Fibroblast of skin of abdomen (primary cell): ENCODE measurements at regions not wholly inside any gene's neighbourhood (a gene's known extent, or its start where the extent isn't known, plus 50 kb on each side); places are given as distances from the start of the nearest gene placed in this dataset.
"Not testable (repeated sequence)": the region's sequence is repeated elsewhere in the genome, so short reads cannot be mapped to it uniquely, and the experiment has no call there.

ENCODE experiments used
- DNase-seq: peaks from one replicate; pipeline ENCODE4 v3.0.0-alpha.2; 2013

DNA sequence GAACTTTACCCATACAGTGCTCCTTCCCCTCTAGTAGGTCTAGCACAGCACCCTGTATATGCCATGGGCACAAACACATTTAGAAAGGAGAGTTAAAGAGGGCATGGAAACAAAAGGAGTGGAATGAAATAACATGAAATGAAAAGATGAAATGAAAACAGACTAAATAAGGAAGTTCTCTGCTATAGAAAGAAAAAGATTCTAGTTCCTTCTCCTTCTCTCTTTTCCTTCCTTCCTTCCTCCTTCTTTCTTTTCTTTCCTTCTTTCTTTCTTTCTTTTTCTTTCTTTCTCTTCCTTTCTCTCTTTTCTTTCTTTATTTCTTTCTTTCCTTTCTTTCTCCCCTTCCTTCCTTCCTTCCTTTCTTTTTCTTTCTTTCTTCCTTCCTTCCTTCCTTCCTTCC, 2197.4 kb downstream of the PCDH7 start:
- no peak for DNase-seq

DNA sequence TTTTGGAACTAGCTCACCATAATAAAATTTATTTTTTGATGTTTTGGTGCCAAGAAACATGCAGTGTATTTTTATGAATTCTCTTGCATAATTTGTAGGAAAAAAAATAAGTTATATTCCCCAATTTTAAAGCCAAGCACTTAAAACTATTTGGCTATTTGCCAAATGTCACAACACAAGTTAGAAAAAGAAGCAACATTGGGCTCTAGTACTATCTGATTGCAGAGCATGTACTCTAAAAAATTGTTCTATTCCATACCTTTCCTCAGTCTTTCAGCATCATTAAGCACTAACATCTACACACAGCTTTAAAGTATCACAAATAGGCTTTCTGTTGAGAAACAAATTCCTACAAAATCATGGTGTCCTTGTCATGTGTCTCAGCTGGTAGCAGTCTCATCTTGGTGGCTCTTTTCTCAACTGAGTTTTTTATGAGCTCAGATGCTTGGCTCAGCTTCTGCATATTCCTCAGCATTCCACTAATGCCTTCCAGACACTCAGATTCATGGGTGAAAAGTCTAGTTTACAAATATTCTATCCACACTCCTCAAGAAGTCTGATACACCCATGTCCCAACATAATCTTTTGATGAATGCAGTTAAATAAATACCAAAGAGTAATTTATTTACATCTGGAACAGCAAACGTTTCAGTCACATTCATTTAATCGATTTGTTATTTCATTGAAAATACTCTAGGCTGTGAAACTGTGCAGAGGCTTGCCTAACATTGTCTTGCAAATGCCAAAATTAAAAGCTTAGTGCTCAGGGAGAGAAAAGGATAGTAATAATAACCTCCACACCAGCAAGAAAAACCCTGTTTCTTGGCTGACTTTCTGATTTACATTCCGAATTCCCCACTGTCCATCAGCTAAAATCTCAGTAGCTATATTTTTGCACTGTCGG, 2209.9 kb downstream of the PCDH7 start:
- DNase-seq, result no peak

DNA sequence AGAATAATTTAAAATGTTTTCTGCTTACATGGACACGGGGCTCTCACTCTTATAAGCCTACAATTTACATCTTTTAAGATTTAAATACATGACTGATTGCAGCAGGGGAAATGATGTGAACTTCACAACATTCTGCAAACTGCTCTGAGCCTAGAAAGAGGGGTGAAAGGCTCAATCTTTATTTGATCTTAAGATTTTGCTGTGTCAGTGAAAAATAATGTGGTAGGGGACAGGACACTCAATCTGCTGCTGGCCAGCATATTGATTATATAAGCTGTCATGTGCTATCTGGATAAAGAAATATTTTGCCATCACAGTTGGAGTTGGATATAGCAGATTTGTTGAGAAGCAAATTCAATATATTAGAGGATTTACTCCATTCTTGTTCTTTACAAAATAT, 2210.5 kb downstream of the PCDH7 start:
- no peak for DNase-seq

DNA sequence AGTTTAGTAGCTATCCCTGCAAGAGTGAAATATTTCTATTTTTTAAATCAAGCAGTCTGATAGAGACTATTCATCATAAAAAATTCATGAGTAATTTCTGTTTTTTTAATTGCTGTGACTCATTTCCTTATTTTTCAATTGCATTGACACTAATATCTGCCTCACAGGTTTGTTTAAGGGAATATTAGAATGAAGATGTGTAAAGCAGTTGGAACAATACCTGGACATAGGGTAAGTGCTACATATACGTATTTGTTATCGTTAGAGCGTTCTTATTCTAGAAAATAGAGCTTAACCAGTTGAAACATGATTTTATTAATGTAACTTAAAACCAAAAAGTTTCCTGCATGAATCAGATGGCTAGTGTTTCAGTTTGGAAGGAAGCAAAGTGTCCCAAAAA, 2211.3 kb downstream of the PCDH7 start:
- DNase-seq, result no peak

DNA sequence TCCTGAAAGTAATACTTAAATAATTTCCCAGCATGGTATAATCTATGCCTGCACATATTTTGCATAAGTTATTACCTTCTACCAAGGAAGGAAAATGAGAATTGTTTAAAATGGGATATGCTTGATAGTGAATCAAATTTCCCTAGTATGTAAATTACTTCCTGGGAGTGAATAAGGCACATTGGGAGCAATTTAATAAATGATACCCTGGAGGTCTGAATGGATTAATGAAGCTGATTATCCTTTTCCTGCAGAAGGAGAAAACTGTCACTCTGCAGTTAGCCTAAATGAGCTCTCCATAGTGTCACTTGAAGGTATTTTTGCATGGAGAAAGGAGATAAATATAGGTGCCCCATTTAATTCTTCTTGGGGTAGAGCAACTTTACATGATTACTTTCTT, 2212.0 kb downstream of the PCDH7 start:
- no peak for DNase-seq

DNA sequence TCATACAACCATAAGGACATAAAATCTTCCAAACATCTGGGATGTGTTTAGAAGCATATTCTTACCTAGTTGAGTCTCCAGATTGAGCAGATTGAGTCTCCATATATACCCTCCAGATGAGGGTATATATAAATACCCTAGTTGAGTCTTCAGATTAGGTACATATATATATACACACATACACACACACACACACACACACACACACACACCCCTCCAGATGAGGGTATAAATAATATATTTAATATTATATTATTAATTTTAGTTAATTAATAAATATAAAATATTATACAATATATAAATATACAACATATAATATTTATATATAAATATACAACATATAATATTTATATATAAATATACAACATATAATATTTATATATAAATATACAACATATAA, 2219.1 kb downstream of the PCDH7 start:
- not testable (repeated sequence) for DNase-seq

DNA sequence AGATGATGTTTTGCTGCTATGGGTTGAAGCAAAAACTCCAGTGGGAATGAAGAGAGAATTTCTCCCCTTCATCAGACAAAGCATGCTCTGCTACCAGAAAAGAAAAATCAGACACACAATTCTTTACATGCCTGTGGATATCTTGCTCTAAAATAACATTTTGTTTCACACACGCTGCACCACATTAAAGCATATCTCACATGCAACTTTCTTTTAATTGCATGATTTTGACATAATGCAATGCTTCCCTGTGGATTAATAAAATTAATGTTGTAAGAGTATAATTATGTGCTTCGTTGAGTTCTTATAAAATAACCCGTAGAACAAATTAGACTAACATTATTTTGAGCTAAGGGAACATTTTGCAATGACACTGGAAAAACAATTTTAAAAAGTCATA, 2230.7 kb downstream of the PCDH7 start:
- DNase-seq, result no peak

DNA sequence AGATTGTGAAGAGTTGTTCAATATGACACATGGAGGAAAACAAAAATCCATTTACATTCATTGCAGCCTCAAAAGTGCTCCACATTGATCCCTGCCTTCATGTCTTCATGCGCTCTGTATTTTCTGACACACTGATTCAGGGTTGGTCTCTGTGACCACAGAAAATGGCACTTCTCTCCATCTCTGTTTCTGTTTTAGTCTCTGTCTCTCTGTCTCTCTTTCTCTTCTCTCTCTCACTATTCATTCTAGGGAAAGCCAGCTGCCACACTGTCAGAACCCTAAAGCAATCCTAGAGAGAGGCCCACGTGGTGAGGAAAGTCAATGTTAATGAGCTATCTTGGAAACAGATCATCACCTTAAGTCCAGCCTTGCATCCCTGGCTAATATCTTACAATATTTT, 2238.4 kb downstream of the PCDH7 start:
- no peak for DNase-seq

DNA sequence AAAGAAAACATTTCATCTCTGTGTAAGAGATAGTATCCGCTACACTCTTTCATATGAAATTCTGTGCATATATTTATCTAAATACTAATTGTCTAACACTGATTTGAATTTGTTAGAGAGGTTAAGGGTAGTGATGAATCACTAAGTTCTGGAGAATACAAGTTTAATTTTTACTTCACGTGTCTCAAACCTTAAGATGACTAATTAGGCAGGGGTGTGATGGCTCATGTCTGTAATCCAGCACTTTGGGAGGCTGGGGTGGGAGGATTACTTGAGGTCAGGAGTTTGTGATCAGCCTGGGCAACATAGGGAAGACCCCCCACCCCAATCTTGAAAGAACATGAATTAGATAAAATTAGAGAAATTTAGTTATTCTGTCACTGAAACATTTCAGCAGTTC, 2241.9 kb downstream of the PCDH7 start:
- no peak for DNase-seq

DNA sequence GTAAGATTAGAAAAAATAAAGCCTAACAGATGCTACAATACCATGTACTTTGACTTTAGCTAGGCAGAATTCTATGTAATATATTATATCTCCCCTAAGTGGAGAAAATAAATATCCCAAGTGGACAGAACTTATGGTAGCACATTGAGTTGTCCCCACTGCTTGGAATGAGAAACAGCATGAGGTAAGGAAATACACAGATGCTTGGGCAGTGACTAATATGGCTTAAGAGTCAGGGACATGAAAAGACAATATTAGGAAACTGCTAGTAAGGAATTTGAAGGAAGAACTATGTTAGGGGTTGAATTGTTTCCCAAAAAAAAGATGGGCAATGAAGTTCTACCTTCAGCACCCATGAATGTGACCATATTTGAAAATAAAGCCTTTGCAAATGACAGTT, 2265.1 kb downstream of the PCDH7 start:
- peak; percentile 53 for DNase-seq

DNA sequence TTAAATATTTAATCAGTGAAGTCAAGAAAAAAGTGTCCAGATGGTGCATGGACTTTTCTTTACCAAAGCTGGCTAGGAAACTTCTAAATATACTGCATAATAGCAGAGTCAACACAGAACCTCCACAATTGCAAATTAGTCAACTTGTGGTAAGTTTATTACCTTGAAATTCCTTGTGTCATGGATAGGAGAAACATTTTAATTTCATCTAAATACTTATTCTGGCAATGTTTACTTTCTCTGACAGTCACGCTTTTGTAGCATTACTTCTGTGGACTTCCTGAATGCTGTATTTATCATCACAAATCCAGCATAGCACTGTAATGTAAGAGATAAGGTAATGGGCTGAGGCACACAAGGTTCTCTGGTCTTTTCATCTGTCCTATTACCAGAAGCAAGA, 2266.1 kb downstream of the PCDH7 start:
- peak; percentile 2 for DNase-seq

DNA sequence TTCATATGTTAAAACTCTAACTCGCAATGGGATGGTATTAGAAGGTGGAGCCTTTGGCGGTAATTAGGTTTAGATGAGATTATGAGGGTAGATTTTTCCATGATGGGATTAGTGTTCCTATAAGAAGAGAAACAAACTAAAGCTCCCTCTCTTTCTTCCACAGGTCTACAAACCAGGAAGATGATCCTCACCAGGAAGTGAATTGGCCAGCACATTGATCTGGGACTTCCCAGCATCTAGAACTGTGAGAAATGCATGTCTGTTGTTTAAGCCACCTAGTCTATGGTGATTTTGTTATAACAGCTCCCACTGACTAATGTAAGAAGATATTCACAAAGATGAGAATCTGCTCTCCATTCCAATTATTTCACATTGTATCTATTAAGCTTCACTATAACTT, 2266.9 kb downstream of the PCDH7 start:
- no peak for DNase-seq

DNA sequence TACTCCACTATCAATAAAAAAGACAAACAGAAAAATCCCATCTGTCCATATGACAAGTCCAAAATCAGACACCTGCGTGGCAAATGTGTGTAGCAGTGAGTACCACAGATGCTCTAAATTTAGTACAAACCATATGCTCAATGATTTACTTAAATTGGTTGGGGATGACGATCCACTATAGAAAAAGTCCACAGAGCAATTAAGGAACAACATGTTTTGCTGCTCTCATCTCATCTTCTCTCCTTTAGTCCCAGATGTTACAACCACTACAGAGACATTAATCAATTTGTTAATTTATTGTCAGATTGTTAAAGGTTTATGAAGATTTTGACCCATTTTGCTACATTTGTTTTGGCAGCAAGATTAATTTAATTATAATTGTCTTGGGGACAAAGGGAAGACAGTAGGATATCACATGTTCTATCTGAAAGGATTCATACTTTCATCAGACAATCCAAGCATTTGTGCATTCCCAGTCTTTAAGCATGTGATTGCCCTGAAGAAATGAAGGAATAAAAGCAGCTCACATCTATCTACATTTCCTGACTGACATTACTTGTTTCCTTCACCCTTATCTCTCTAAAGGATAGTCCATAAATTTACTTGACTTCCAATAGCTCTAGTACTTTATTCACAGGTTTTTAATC, 2268.1 kb downstream of the PCDH7 start:
- DNase-seq, result no peak

DNA sequence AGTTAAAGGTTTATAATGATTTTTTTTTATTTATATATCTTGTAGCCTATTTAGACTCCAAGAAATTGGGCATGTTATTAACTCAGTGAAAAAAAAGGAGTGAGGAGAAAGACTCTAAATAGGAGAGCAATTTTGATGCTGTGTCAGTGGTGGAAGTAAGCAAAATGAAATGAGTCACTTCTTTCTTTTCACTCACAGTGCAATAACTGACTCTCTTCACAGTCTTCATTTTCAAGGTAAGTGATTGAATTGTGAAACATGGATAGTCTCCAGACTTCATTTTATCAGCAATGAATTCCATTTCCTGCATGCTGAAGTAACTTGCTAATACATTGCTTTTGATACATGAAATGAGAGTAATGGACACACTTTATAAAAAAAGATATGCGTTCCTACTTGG, 2271.5 kb downstream of the PCDH7 start:
- DNase-seq, result no peak

DNA sequence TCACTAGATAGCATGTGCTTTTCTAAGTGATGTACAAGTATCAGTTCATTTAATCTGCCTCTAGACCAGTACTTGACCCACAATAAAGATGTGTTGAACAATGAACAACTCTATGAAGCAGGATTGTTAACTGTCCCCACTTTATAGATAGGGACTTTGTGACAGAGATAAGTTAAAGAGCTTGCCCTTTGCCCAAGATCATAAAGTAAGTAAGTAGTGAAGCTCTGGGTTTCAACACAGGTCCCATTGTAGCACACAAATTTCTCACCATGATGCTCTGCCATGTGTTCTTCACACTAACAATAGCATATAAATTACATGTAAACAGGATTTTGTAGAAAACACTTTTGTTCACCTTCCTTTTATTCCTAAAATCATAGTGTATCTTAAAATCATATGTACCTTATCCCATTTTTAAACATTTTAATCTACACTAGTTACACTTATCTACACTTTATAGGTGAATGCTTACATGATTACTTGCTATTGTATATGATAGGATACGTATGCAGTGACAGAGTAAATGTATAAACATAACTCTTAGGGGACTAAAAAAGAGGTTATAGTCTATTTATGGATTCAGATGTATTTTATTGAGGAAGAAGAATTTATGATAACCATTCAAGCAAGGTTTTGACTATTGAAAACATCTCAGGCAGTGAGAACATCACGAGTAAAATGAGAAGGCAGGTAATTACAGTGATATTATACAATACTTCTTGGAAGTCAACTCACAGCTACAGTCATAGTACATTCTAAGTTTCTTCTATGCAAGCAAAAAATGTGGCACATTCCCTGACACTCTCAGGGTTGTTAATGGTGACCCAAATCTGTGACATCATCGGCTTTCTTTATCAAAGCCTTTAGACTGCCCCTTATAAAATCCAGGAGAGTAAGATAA, 2275.1 kb downstream of the PCDH7 start:
- DNase-seq, result no peak

DNA sequence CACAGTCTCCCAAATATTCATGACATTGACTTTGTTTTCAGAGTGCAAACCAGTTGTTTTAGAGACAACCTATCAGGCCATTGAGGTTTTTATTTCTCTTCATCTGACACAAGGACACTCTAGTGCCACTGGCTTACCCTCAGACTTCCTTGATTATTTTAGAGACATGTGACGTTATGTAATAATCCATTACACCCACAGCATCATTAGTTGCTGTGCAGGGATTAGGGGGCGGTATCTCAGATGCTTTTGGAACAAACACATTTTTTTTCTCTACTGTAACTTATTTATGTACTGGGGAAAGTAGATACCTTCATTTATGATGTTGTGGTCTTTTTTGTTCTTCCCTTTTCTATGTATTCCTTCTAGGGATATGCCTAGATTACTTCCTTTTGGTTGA, 2293.1 kb downstream of the PCDH7 start:
- no peak for DNase-seq

DNA sequence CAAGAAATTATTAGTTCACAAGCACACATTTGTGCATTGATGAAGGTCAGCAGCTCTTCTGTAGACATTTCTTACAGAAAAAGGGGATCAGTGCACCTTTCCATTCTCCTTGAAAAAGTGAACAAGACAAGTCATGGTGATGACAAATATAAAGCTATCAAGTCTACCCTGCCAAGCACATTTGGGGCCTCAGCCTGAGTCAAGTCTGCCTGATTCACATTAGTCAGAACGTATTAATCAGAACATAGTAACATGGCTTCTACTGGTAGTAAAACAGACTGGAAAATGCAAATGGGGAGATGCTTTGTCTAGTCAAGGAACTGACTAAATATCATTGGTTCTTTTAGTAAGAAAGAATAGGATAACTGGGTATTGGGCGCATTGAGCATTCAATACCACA, 2305.1 kb downstream of the PCDH7 start:
- DNase-seq, result no peak

DNA sequence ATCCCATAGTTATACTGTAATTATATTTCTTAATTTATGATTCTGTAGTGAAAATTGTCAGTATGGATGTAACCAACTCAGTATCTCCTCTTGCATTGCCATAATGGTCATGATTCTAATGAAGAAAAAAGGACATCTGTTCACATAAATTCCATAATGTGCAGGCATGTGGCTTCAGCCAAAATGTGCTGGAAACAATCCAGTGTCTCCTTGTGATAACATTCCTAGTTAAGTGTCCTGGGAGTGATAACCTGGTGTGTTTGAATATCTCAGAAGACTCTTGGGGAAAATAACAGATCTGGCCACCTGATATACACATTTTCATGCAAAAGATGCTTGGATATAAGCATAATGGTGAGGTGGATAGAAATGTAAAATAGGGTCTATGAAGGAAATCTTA, 2309.8 kb downstream of the PCDH7 start:
- no peak for DNase-seq

DNA sequence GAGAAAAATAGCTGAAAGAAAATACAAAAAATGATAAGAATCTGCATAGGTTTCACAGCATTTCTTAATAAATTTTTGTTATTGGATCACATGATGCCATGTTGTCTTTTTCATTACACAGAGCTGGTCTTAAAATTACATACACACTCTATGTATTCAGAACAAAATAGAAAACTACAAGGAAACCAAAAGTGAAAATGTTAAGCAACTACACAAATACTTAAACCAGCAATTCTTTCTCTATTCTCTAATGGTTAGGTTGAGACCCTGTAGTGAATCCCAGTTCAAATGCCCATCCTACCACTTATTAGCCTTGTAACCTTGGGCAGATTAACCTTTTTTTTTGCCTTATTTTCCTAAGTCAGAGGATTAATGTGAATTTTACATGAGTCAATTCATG, 2311.2 kb downstream of the PCDH7 start:
- DNase-seq, result no peak

DNA sequence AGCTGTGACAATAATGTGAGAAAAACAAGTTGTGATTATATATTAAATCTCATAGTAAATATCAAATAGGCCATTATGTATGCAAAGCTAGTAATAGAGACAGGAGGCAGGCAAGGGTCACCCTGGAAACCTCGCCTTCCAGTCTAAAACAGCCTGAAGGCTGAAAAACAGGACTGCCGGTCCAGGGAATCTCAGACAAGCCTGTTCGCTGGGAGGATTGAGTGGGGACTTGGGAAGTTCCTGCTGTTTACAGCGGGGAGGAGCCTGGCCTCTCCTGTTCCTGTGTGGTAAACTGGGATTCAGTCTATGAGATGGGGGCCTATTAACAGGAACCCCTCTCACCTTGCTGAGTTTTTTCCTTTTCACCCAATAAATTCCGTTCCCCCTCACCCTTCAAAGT, 2317.3 kb downstream of the PCDH7 start:
- DNase-seq, result no peak

DNA sequence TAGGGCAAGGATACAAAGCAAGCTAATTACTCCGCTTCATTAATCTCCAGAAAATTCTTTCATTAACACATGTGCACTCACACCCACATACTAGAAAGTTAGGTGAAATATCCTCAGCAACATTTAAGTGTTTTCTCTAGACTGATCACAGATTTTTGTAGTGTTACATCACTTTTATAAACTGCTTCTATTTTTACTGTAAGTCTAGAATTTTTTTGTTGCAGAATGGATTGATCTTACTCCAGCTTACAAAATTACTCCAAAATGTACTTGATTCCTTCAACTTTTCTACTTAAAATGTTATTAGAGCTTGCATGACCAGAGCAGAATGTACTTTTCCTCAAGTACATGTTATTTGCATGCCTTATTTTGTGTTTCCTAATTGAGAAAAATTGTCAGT, 2325.2 kb downstream of the PCDH7 start:
- no peak for DNase-seq

DNA sequence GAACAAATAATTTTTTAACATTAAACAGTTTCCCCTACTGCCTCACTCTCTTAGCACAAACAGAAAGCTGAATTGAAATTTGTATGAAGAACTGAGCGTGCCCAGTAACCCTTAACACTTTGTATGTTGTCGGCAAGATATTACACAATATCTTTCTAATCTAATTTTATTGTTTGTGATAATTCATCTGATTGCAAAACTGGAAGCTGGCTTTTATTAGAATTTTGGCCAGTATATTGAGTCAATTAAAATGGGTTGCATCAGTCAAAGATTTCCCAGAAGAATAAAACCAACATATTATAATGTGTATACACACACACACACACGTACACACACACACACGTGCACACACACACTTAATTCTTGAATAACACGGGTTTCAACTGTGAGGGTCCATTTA, 2332.1 kb downstream of the PCDH7 start:
- DNase-seq, result no peak

DNA sequence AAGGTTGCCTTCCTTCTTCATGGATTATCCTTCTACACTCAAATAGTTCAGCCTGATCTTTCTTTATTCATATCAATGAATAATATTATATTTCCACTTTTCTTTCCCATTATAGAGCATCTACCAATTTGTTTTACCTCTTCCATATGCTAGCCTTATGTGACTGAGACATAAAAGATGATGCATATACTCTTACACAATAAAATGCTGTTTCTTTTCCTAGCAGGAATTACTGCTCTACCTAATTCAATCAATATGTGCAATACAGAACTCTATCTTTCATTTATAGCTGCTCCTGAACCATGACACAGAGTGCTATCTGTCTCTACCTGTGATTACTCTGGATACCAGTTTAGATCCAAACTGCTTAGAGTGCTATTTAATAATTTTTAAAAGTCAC, 2334.0 kb downstream of the PCDH7 start:
- DNase-seq, result peak; percentile 54
